HUES48 (cell line): ENCODE measurements at regions not wholly inside any gene's neighbourhood (a gene's known extent, or its start where the extent isn't known, plus 50 kb on each side); places are given as distances from the start of the nearest gene placed in this dataset.

Source experiments
- H3K27ac ChIP-seq: one replicate; pipeline ENCODE4 v1.7.0; 2013; ENCODE audit warnings: low read depth, low read length, inconsistent platforms
- H3K27me3 ChIP-seq: 2 replicates; pipeline ENCODE4 v1.6.1; 2013; ENCODE audit warnings: mild to moderate bottlenecking, low read length; ENCODE audit not compliant: control insufficient read depth, insufficient read depth
- H3K36me3 ChIP-seq: 2 replicates; pipeline ENCODE4 v1.6.1; 2013; ENCODE audit warnings: low read length; ENCODE audit not compliant: control insufficient read depth, insufficient read depth
- H3K4me1 ChIP-seq: 2 replicates; pipeline ENCODE4 v1.6.1; 2013; ENCODE audit warnings: mild to moderate bottlenecking, low read length; ENCODE audit not compliant: control insufficient read depth, insufficient read depth
- H3K4me3 ChIP-seq: 2 replicates; pipeline ENCODE4 v1.5.1; 2013; ENCODE audit warnings: mild to moderate bottlenecking, low read depth, low read length
- H3K9ac ChIP-seq: 2 replicates; pipeline ENCODE4 v1.6.1; 2013; ENCODE audit warnings: mild to moderate bottlenecking, low read depth, low read length, moderate library complexity
- H3K9me3 ChIP-seq: 2 replicates; pipeline ENCODE4 v1.6.1; 2013; ENCODE audit warnings: low read length; ENCODE audit not compliant: control insufficient read depth, insufficient read depth

DNA sequence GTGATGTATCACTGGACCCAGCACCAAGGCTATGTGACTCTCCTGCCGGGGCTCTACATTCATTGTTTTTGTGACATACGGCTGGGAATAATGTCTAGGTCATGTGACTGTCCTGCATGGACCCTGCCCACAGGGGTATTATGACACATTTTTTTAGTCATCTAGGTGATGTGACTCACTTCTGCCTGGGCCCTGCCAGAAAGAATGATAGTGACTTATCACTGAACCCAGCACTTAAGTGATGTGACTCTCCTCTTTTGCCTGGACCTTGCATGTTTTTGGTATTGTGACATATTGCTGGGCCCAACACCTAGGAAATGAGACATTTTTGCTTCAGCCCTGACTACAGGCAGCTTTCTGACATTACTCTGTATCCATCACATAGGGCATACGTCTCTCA lies 51.1 kb upstream of the ZNF107 start:
- Histone ChIP-seq H3K4me1 (no peaks in the 10 kb centered on the region), H3K27me3 (no peaks in the 10 kb centered on the region), H3K36me3 (peaks cover 13% of the 10 kb centered on the region), H3K27ac (no peak overlapping the region), H3K4me3 (no peak overlapping the region), H3K9me3 (peaks cover 86% of the 10 kb centered on the region), H3K9ac (no peak overlapping the region)

DNA sequence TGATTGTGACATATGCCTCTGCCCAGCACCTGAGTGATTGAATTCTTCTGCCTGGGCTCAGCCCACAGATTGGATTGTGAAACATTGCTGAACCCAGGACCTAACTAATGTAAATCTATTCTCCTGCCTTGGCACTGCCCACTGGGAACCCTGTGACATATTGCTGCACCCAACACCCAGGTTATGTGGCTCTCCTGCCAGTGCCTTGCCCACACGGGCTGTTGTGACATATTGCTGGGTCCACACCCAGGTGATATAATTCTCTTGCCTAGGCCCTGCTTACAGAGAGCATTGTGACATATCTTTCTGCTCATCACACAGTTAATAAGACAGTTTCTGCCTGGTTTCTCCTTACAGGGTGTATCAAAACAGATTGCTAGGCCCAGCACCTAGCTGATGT lies 50.8 kb upstream of the ZNF680 start:
- H3K9ac ChIP-seq: no peak overlapping the region
- no peak overlapping the region for H3K27ac ChIP-seq
- H3K9me3 ChIP-seq: peaks cover 85% of the 10 kb centered on the region
- H3K4me3 ChIP-seq: no peak overlapping the region
- H3K36me3 ChIP-seq: peaks cover 20% of the 10 kb centered on the region
- no peaks in the 10 kb centered on the region for H3K4me1 ChIP-seq
- H3K27me3 ChIP-seq: no peaks in the 10 kb centered on the region
